GF-D8 (cell line): ENCODE measurements at regions not wholly inside any gene's neighbourhood (a gene's known extent, or its start where the extent isn't known, plus 50 kb on each side); places are given as distances from the start of the nearest gene placed in this dataset.
"Not testable (repeated sequence)": the region's sequence is repeated elsewhere in the genome, so short reads cannot be mapped to it uniquely, and the experiment has no call there.

Experiments used
- DNase-seq: peaks from one replicate; lab custom pipeline; 2025; lab: John Stamatoyannopoulos, UW

- no peak for DNase-seq
These were observed 143.9 kb upstream of the ZNF366 start for GRCh38 chr5:72651109-72651508.

GRCh38 chr5:72649449-72649848, 142.2 kb upstream of the ZNF366 start:
- no peak for DNase-seq

- DNase-seq, result no peak
These were observed 141.3 kb upstream of the ZNF366 start for GRCh38 chr5:72648480-72648879.

GRCh38 chr5:72647806-72648205, 140.6 kb upstream of the ZNF366 start:
- no peak for DNase-seq

GRCh38 chr5:72646246-72646866, 139.1 kb upstream of the ZNF366 start:
- DNase-seq, result no peak

GRCh38 chr5:72645064-72645846, 138.0 kb upstream of the ZNF366 start:
- DNase-seq, result no peak

GRCh38 chr5:72644296-72644695, 137.1 kb upstream of the ZNF366 start:
- DNase-seq, result no peak

- no peak for DNase-seq
These were observed 134.0 kb upstream of the ZNF366 start for GRCh38 chr5:72641164-72641563.

GRCh38 chr5:72637058-72637457, 129.8 kb upstream of the ZNF366 start:
- DNase-seq, result no peak

- not testable (repeated sequence) for DNase-seq
These were observed 129.4 kb upstream of the ZNF366 start for GRCh38 chr5:72636565-72636964.

- no peak for DNase-seq
These were observed 127.2 kb upstream of the ZNF366 start for GRCh38 chr5:72634444-72634843.

- no peak for DNase-seq
These were observed 126.4 kb upstream of the ZNF366 start for GRCh38 chr5:72633649-72634048.

GRCh38 chr5:72633041-72633445, 125.8 kb upstream of the ZNF366 start:
- no peak for DNase-seq

GRCh38 chr5:72630721-72631120, 123.5 kb upstream of the ZNF366 start:
- no peak for DNase-seq

- DNase-seq, result no peak
These were observed 122.9 kb upstream of the ZNF366 start for GRCh38 chr5:72630081-72630480.

- DNase-seq, result no peak
These were observed 121.7 kb upstream of the ZNF366 start for GRCh38 chr5:72628771-72629371.

GRCh38 chr5:72625332-72625731, 118.1 kb upstream of the ZNF366 start:
- no peak for DNase-seq

- no peak for DNase-seq
These were observed 117.5 kb upstream of the ZNF366 start for GRCh38 chr5:72624641-72625236.

GRCh38 chr5:72623936-72624335, 116.7 kb upstream of the ZNF366 start:
- no peak for DNase-seq

- no peak for DNase-seq
These were observed 116.1 kb upstream of the ZNF366 start for GRCh38 chr5:72623323-72623722.

- DNase-seq, result no peak
These were observed 115.1 kb upstream of the ZNF366 start for GRCh38 chr5:72622170-72622760.

- no peak for DNase-seq
These were observed 114.4 kb upstream of the ZNF366 start for GRCh38 chr5:72621576-72621975.

- DNase-seq, result no peak
These were observed 112.5 kb upstream of the ZNF366 start for GRCh38 chr5:72619677-72620076.
